ENCODE measurements at regions not wholly inside any gene's neighbourhood (a gene's known extent, or its start where the extent isn't known, plus 50 kb on each side); places are given as distances from the start of the nearest gene placed in this dataset.

DNA sequence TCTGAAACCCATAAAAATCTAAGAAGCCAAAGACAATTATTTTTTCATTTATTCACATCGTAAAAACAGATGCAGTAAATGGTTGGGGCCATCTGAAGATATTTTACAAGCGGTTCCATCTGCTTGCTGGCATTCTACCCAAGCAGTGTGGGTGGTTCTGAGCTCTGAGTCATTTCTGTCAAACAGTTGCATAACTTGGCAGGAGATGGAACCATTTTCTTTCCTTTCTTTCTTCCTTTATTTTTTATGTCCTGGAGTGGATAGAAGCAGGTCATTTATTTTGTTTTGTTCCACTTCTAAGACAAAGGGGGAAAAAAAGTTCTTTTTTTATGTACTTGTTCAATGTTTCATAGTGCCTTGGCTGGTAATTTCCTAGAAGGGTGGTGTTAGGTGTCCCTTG is 1151.9 kb upstream of the GOT2 start:
- WGBS, 2 donors: 5 to 15% methylated on average over 2 of the region's 2 CpGs
- intact Hi-C loops (cut with DNase I; ENCODE audit: low total_unique reads): no loop called here
- H3K4me3 ChIP-seq (ENCODE audit: low read depth, poor library complexity, severe bottlenecking): no peak overlapping the region
- TF ChIP-seq, protein P1, sequence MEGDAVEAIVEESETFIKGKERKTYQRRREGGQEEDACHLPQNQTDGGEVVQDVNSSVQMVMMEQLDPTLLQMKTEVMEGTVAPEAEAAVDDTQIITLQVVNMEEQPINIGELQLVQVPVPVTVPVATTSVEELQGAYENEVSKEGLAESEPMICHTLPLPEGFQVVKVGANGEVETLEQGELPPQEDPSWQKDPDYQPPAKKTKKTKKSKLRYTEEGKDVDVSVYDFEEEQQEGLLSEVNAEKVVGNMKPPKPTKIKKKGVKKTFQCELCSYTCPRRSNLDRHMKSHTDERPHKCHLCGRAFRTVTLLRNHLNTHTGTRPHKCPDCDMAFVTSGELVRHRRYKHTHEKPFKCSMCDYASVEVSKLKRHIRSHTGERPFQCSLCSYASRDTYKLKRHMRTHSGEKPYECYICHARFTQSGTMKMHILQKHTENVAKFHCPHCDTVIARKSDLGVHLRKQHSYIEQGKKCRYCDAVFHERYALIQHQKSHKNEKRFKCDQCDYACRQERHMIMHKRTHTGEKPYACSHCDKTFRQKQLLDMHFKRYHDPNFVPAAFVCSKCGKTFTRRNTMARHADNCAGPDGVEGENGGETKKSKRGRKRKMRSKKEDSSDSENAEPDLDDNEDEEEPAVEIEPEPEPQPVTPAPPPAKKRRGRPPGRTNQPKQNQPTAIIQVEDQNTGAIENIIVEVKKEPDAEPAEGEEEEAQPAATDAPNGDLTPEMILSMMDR (IDR thresholded peaks at IDR 0.05): no peak
- no peak for TF ChIP-seq POLR2A (IDR thresholded peaks at IDR 0.05)
- DNase-seq (ENCODE audit: low spot score in 2 of 2): peak; percentile 58 to 89

DNA sequence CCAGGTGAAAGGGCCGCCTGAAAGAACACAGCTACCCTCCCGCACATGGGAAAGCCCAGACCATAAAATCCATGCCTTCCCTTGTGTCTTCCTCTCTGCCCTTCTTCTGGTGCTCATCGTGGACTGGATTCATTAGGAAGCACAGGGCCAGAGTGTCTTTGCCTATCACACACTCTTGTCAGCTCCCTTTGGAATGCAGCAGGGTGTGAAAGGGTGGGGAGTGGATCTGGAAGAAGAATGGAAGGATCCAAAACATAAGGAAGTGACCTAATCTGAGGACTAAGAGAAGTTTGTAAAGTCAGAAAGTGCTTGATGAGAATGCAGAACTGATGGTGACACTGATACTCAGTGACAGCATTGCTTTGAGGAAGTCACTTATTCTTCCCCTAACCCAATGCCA is 1147.3 kb upstream of the GOT2 start:
- WGBS, 2 donors: 72 to 82% methylated on average over 3 of the region's 3 CpGs
- intact Hi-C loops (cut with DNase I; ENCODE audit: low total_unique reads): no loop called here
- no peak for TF ChIP-seq POLR2A (IDR thresholded peaks at IDR 0.05)
- TF ChIP-seq, protein P1 (IDR thresholded peaks at IDR 0.05): no peak
- DNase-seq (ENCODE audit: low spot score in 2 of 2): no peak
- no peak overlapping the region for H3K4me3 ChIP-seq (ENCODE audit: low read depth, poor library complexity, severe bottlenecking)

DNA sequence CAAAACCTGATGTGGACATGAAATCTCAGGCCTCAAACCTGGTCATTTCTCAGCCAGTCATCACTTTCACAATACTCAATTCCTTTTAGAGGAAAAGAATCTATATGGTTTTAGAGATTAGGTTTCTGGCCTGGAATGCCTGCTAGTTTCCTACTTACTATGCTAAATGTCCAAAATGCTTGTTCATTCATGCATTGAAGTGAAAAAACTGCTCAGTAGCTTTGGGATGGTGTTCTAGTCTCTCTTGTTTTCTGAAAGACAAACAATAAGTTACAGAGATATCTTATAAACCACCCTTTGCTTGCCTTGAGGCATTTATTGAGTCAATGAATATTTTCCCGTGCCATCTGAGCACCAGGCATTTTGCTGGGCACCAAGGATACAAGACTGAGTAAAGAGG is 1146.5 kb upstream of the GOT2 start:
- WGBS, 2 donors: 54 to 67% methylated on average over 1 of the region's 1 CpG
- intact Hi-C loops (cut with DNase I; ENCODE audit: low total_unique reads): no loop called here

DNA sequence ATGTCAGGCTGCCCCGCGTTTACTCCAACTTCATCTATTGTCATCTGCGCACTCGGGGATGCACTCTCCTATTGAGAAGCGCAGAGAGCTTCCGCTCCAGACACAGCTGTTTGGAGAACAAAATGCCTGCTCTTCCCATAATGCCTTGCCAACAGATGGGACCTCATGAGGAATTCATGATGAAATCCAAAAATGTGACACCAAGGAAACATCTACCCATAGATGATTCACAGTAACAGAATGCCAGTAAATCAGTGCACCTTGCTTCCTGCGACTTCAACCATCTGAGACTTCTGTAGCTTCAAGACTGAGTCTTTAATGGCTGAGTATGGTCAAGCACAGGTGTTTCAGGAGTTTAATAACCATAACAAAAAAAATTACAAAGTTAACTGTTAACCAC is 1144.9 kb upstream of the GOT2 start:
- WGBS, 2 donors: 94% methylated on average over 7 of the region's 7 CpGs
- TF ChIP-seq, protein P1 (IDR thresholded peaks at IDR 0.05): no peak
- no peak for TF ChIP-seq POLR2A (IDR thresholded peaks at IDR 0.05)
- no peak overlapping the region for H3K4me3 ChIP-seq (ENCODE audit: low read depth, poor library complexity, severe bottlenecking)
- intact Hi-C loops (cut with DNase I; ENCODE audit: low total_unique reads): no loop called here
- DNase-seq (ENCODE audit: low spot score in 2 of 2): no peak

More for the DNA sequence above, 1146.5 kb upstream of the GOT2 start:
- TF ChIP-seq POLR2A (IDR thresholded peaks at IDR 0.05): no peak
- TF ChIP-seq, protein P1 (IDR thresholded peaks at IDR 0.05): no peak
- H3K4me3 ChIP-seq (ENCODE audit: low read depth, poor library complexity, severe bottlenecking): no peak overlapping the region
- DNase-seq (ENCODE audit: low spot score in 2 of 2): no peak

DNA sequence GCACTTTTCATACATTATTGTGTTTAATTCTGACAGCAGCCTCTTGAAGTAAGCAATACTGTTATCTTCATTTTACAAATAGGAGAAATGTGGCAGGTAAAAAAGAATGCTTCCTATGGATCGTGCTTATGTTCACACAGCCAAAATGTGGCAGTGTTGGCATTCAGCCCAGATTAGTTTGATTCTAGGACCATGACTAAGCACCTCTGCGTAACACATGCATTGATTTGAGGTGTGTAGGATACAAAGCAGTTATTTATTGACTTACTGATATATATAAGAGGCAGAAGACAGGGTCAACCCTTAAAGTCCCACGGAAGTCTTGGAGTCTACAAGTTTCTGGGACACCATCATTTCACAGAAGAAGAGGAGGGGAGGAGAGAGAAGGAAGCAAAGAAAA is 1144.4 kb upstream of the GOT2 start:
- WGBS, 2 donors: 29 to 35% methylated on average over 3 of the region's 3 CpGs
- TF ChIP-seq, protein P1 (IDR thresholded peaks at IDR 0.05): no peak
- TF ChIP-seq POLR2A (IDR thresholded peaks at IDR 0.05): no peak
- DNase-seq (ENCODE audit: low spot score in 2 of 2): no peak
- no peak overlapping the region for H3K4me3 ChIP-seq (ENCODE audit: low read depth, poor library complexity, severe bottlenecking)
- intact Hi-C loops (cut with DNase I; ENCODE audit: low total_unique reads): no loop called here

DNA sequence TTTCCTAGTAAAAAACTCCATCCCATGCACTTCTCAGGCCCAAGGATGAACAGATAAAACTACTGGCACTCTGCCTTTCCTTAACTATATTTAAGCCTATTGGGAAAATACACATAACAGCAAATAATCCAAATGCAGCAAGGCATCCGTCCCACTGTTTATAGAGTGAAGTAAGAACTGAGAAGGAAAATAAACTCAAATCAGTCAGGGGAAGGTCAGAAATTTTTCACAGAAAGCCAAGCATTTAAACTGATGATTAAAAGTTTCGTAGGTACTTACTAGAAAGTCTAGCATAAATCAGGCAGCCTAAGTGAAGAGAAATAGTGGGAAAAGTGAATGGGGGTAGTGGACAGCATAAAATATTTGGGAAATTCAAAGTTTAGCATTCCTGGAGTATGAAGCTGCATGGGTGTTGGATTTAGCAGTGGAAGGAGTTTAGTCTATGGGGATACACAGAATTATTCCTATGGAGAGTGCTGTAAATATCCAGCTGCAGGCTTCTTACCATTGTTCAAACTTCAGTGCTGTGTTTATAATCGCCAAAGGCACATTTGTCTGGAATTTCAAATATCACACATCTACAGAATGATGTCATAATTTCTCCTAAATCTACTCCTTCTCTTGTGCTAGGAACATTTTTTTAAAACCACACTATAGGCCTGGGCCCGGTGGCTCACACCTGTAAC is 1131.0 kb upstream of the GOT2 start:
- H3K4me3 ChIP-seq (ENCODE audit: low read depth, poor library complexity, severe bottlenecking): peak overlapping the region; percentile 3
- 72% methylated on average over 4 of the region's 4 CpGs for WGBS, 2 donors
- DNase-seq (ENCODE audit: low spot score in 2 of 2): no peak
- TF ChIP-seq, protein P1 (IDR thresholded peaks at IDR 0.05): no peak
- TF ChIP-seq POLR2A (IDR thresholded peaks at IDR 0.05): no peak
- intact Hi-C loops (cut with DNase I; ENCODE audit: low total_unique reads): no loop called here

All from lower leg skin (tissue), 4 donors.